ENCODE measurements at regions not wholly inside any gene's neighbourhood (a gene's known extent, or its start where the extent isn't known, plus 50 kb on each side); places are given as distances from the start of the nearest gene placed in this dataset.

GRCh38 chr1:117798550-117798949 is 130.9 kb downstream of the GDAP2 start:
- 92% methylated on average over 4 of the region's 4 CpGs; no CpG with 5 or more reads in 1 of the 2 experiments for WGBS, 2 experiments (ENCODE audit: extremely low coverage in 1 of 2, insufficient coverage in 1 of 2, insufficient read length in 1 of 2, insufficient replicate concordance in 2 of 2, low coverage in 1 of 2, low lambda C conversion rate in 2 of 2, missing lambda C conversion rate in 1 of 2)
- H3K27me3 ChIP-seq (replicated peaks in 1 of 4; ENCODE audit: control insufficient read depth in 3 of 4, extremely low read depth in 1 of 4, insufficient read depth in 3 of 4, low read length in 3 of 4), result no peaks in the 10 kb centered on the region
- H3K4me1 ChIP-seq (replicated peaks in 1 of 4; ENCODE audit: control insufficient read depth in 3 of 4, insufficient read depth in 4 of 4, low read length in 3 of 4), result no peaks in the 10 kb centered on the region
- H2BK120ac ChIP-seq (replicated peaks; ENCODE audit: low read depth, low read length), result no peak overlapping the region
- H3K27ac ChIP-seq (ENCODE audit: low read depth, low read length), result no peak overlapping the region
- H3K79me1 ChIP-seq (ENCODE audit: low read depth, low read length), result no peaks in the 10 kb centered on the region
- no peaks in the 10 kb centered on the region for H3K36me3 ChIP-seq (ENCODE audit: control insufficient read depth in 2 of 4, insufficient read depth in 4 of 4, low read length in 3 of 4)
- H2BK20ac ChIP-seq (ENCODE audit: low read length), result no peak overlapping the region
- no peak overlapping the region for H3K14ac ChIP-seq (ENCODE audit: insufficient read length)
- H2AK5ac ChIP-seq (ENCODE audit: low read depth, low read length), result no peak overlapping the region
- no peak overlapping the region for H3K4me3 ChIP-seq (ENCODE audit: extremely low read depth in 1 of 4, insufficient read depth in 2 of 4, low read depth in 3 of 4, low read length in 4 of 4)
- H4K91ac ChIP-seq (replicated peaks; ENCODE audit: insufficient read length, low read length), result no peak overlapping the region
- no peaks in the 10 kb centered on the region for H3K79me2 ChIP-seq (ENCODE audit: control insufficient read depth in 1 of 2, insufficient read depth in 2 of 2, low read length in 2 of 2)
- no peak overlapping the region for H3K18ac ChIP-seq (ENCODE audit: extremely low read depth, low read length)
- no peak overlapping the region for H4K8ac ChIP-seq (ENCODE audit: extremely low read depth, insufficient read depth, low read length)
- H3K9me3 ChIP-seq (ENCODE audit: insufficient read depth in 2 of 2, low read depth in 1 of 2, low read length in 1 of 2), result no peaks in the 10 kb centered on the region
- no peak overlapping the region for H2BK5ac ChIP-seq (ENCODE audit: low read depth, low read length)
- no peak overlapping the region for H3K23ac ChIP-seq (ENCODE audit: insufficient read length)
- H3K56ac ChIP-seq (replicated peaks; ENCODE audit: insufficient read length, low read depth, low read length), result no peak overlapping the region
- no peak overlapping the region for H2AFZ ChIP-seq (ENCODE audit: low read length)
- no peak overlapping the region for H2BK12ac ChIP-seq (ENCODE audit: low read depth, low read length)
- H3K9ac ChIP-seq (replicated peaks in 1 of 4; ENCODE audit: extremely low read depth in 1 of 4, low read depth in 3 of 4, low read length in 3 of 4), result no peak overlapping the region
- H2BK15ac ChIP-seq (ENCODE audit: low read length), result no peak overlapping the region
- H3K4ac ChIP-seq (replicated peaks; ENCODE audit: insufficient read length, low read depth, low read length), result no peak overlapping the region
- no peak overlapping the region for H3K4me2 ChIP-seq (ENCODE audit: insufficient read depth in 1 of 2, low read depth in 2 of 2, low read length in 2 of 2)
- DNase-seq (ENCODE audit: low read depth in 1 of 2, low spot score in 2 of 2) (no peak), FAIRE-seq (no peak)
- no peaks in the 10 kb centered on the region for H3K23me2 ChIP-seq (ENCODE audit: low read depth, low read length)
- no peak overlapping the region for H4K5ac ChIP-seq (ENCODE audit: insufficient read length, low read depth, low read length)
- peaks cover 0 to 2% of the 10 kb centered on the region in 2 experiments for H4K20me1 ChIP-seq (replicated peaks in 1 of 2; ENCODE audit: control insufficient read depth in 1 of 2, insufficient read depth in 2 of 2, low read length in 2 of 2)
- ChIA-PET POLR2A (ENCODE audit: partially characterized antibody) (no interaction called here), CTCF (ENCODE audit: partially characterized antibody) (no interaction called here)
- TF ChIP-seq TEAD4 (IDR thresholded peaks at IDR 0.05; ENCODE audit: low read depth, low read length), result no peak
- TF ChIP-seq GABPA (IDR thresholded peaks at IDR 0.05; ENCODE audit: borderline replicate concordance, insufficient read depth, low read length), result no peak
- TF ChIP-seq GTF2F1 (IDR thresholded peaks at IDR 0.05; ENCODE audit: borderline replicate concordance, low read depth, low read length), result no peak
- no peak for TF ChIP-seq KDM5A (IDR thresholded peaks at IDR 0.05; ENCODE audit: low read length)
- no peak for TF ChIP-seq JUND (IDR thresholded peaks at IDR 0.05; ENCODE audit: low read length)
- TF ChIP-seq FOSL1 (IDR thresholded peaks at IDR 0.05; ENCODE audit: insufficient read depth, low read depth, low read length), result no peak
- no peak for TF ChIP-seq BACH1 (IDR thresholded peaks at IDR 0.05; ENCODE audit: low read length)
- no peak for TF ChIP-seq POLR2AphosphoS5 (IDR thresholded peaks at IDR 0.05; ENCODE audit: low read depth, low read length)
- no peak for TF ChIP-seq NANOG (IDR thresholded peaks at IDR 0.05; ENCODE audit: insufficient read depth, low read depth, low read length, poor library complexity, severe bottlenecking)
- TF ChIP-seq RBBP5 (IDR thresholded peaks at IDR 0.05; ENCODE audit: borderline replicate concordance, low read depth, low read length), result no peak
- TF ChIP-seq EP300 (IDR thresholded peaks at IDR 0.05; ENCODE audit: borderline replicate concordance in 1 of 2, low read depth in 2 of 2, low read length in 2 of 2), result no peak
- no peak for TF ChIP-seq ASH2L (IDR thresholded peaks at IDR 0.05; ENCODE audit: low read length)

All from H1 (cell line).